ENCODE measurements at regions not wholly inside any gene's neighbourhood (a gene's known extent, or its start where the extent isn't known, plus 50 kb on each side); places are given as distances from the start of the nearest gene placed in this dataset.
A peak's percentile ranks its signal among the peaks of the same experiment; 100 is the strongest.

DNA sequence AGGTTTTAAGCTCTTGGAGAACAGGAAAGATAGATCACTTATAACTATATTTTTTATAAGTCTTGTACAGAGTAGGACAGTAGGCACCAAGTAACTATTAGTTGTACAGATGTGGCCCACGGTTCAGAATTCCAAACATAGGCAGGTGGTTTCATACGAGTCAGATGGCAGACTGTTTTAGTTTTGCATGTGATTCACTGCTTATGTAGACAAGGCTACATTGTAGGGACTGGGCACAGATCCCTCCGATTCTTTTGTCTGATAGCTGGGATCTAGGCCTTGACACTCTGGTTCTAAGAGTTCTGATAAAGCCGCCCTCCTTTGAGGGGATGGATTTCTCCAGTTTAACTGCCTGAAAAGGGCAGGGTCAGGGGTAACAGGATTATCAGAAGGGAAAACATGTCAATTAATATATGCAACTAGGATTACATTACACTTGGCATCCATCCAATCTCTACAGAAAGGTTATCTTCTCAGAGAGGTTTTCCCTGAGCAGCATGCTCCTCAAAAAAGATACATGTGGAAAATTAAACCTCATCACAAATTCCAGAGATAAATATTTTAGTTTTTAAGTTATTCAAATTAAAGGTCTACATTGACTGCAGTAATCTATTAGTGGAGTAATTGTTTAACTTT, 87.8 kb downstream of the SPRY1 start:
- DNase-seq (peak; percentile 12 to 21), FAIRE-seq (no peak)
- 38 to 69% (median 48%) methylated on average over 4 of the region's 4 CpGs for WGBS, 3 donors

DNA sequence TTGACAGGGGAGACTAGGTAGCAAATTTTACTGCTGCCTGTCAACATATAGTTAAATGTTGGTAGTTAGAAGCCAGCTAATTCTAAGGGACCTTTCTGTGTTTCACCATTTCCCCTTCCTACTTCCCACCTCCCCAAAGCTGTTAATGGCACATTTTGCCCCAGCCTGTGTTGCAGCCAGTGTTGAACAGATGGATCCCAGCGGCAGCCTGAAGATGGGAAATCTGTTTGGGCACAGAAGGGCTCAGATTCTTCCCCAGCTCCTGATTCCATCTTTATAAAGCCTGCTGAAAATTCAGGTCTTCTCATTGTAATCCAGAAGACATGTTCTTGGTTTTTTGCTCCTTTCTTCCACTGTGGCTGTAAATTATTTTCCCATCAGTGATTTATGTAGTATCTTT, 89.0 kb downstream of the SPRY1 start:
- H3K9me3 ChIP-seq (ENCODE audit: control insufficient read depth in 2 of 2, insufficient read depth in 1 of 2, low read depth in 1 of 2, low read length in 1 of 2): no peaks in the 10 kb centered on the region
- no peak overlapping the region for H3K27ac ChIP-seq (ENCODE audit: low read depth in 1 of 3, low read length in 2 of 3)
- no peaks in the 10 kb centered on the region for H3K27me3 ChIP-seq (ENCODE audit: control insufficient read depth in 3 of 3, insufficient read depth in 3 of 3, low read length in 3 of 3)
- peaks cover 0 to 6% (median 0%) of the 10 kb centered on the region in 3 donors for H3K4me1 ChIP-seq (ENCODE audit: control insufficient read depth in 3 of 3, insufficient read depth in 2 of 3, low read depth in 1 of 3, low read length in 2 of 3)
- 81 to 93% (median 86%) methylated on average over 1 of the region's 1 CpG for WGBS, 3 donors
- H3K36me3 ChIP-seq (ENCODE audit: control insufficient read depth in 3 of 3, insufficient read depth in 2 of 3, low read depth in 1 of 3, low read length in 3 of 3): no peaks in the 10 kb centered on the region
- DNase-seq: no peak
- H3K4me3 ChIP-seq (ENCODE audit: low read depth in 1 of 3, low read length in 3 of 3): no peak overlapping the region
- no peak for FAIRE-seq

More for the DNA sequence above, 87.8 kb downstream of the SPRY1 start:
- H3K36me3 ChIP-seq (ENCODE audit: control insufficient read depth in 3 of 3, insufficient read depth in 2 of 3, low read depth in 1 of 3, low read length in 3 of 3): no peaks in the 10 kb centered on the region
- H3K27ac ChIP-seq (ENCODE audit: low read depth in 1 of 3, low read length in 2 of 3): no peak overlapping the region
- H3K27me3 ChIP-seq (ENCODE audit: control insufficient read depth in 3 of 3, insufficient read depth in 3 of 3, low read length in 3 of 3): no peaks in the 10 kb centered on the region
- peaks cover 0 to 14% (median 2%) of the 10 kb centered on the region in 3 donors for H3K4me1 ChIP-seq (ENCODE audit: control insufficient read depth in 3 of 3, insufficient read depth in 2 of 3, low read depth in 1 of 3, low read length in 2 of 3)
- H3K9me3 ChIP-seq (ENCODE audit: control insufficient read depth in 2 of 2, insufficient read depth in 1 of 2, low read depth in 1 of 2, low read length in 1 of 2): no peaks in the 10 kb centered on the region
- no peak overlapping the region for H3K4me3 ChIP-seq (ENCODE audit: low read depth in 1 of 3, low read length in 3 of 3)

DNA sequence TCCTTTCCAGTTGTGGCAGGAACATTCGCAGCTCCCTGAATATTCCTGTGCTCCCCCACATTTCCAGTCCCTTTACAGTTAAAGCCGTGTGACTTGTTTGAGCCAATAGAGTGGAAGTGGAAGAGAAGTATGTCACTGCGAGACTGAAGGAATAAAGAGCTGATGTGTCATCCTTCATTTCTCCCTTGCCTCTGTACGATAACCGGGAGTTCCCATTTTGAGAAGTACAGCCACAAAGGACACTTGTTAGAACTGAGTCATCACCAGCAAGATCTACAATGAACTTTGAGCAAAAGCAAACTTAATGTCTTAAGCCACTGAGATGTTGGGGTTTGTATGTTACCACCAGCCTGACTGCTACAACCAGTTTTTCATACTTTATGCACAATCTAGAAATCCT, 92.3 kb downstream of the SPRY1 start:
- peak overlapping the region in 1 of 3 donors; percentile 22 for H3K27ac ChIP-seq (ENCODE audit: low read depth in 1 of 3, low read length in 2 of 3)
- no peaks in the 10 kb centered on the region for H3K27me3 ChIP-seq (ENCODE audit: control insufficient read depth in 3 of 3, insufficient read depth in 3 of 3, low read length in 3 of 3)
- WGBS, 3 donors: 39 to 52% (median 44%) methylated on average over 5 of the region's 5 CpGs
- H3K4me1 ChIP-seq (ENCODE audit: control insufficient read depth in 3 of 3, insufficient read depth in 2 of 3, low read depth in 1 of 3, low read length in 2 of 3): peaks cover 0 to 2% (median 0%) of the 10 kb centered on the region in 3 donors
- DNase-seq (peak; percentile 59 to 65), FAIRE-seq (no peak)
- H3K9me3 ChIP-seq (ENCODE audit: control insufficient read depth in 2 of 2, insufficient read depth in 1 of 2, low read depth in 1 of 2, low read length in 1 of 2): no peaks in the 10 kb centered on the region
- H3K36me3 ChIP-seq (ENCODE audit: control insufficient read depth in 3 of 3, insufficient read depth in 2 of 3, low read depth in 1 of 3, low read length in 3 of 3): no peaks in the 10 kb centered on the region
- no peak overlapping the region for H3K4me3 ChIP-seq (ENCODE audit: low read depth in 1 of 3, low read length in 3 of 3)

DNA sequence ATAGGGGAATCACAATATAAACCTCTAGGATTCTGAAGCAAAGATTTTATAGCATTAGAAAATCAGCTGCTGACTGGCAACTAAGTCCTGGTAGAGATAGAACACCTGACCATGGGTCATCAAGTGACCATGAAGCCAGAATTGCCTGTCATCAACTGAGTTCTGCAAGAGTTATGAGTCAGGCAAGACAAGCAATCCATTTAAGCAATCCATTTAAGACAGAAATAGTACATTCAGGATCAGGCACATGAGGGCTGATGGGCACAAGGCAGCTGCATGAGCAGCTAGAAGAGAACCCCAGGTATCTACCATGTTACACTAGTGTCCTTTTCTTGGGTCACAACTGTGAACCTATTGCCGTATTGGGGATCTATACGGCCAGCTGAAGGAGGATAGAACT, 98.9 kb downstream of the SPRY1 start:
- H3K27ac ChIP-seq (ENCODE audit: low read depth in 1 of 3, low read length in 2 of 3): peak overlapping the region in 1 of 3 donors; percentile 68
- no peaks in the 10 kb centered on the region for H3K36me3 ChIP-seq (ENCODE audit: control insufficient read depth in 3 of 3, insufficient read depth in 2 of 3, low read depth in 1 of 3, low read length in 3 of 3)
- peaks cover 0 to 14% (median 0%) of the 10 kb centered on the region in 3 donors for H3K4me1 ChIP-seq (ENCODE audit: control insufficient read depth in 3 of 3, insufficient read depth in 2 of 3, low read depth in 1 of 3, low read length in 2 of 3)
- peaks cover 0 to 2% of the 10 kb centered on the region in 2 donors for H3K9me3 ChIP-seq (ENCODE audit: control insufficient read depth in 2 of 2, insufficient read depth in 1 of 2, low read depth in 1 of 2, low read length in 1 of 2)
- DNase-seq (peak in 1 of 2 donors; percentile 68), FAIRE-seq (no peak)
- 95% methylated on average over 2 of the region's 2 CpGs for WGBS, 3 donors
- peaks cover 0 to 1% (median 0%) of the 10 kb centered on the region in 3 donors for H3K27me3 ChIP-seq (ENCODE audit: control insufficient read depth in 3 of 3, insufficient read depth in 3 of 3, low read length in 3 of 3)
- no peak overlapping the region for H3K4me3 ChIP-seq (ENCODE audit: low read depth in 1 of 3, low read length in 3 of 3)

DNA sequence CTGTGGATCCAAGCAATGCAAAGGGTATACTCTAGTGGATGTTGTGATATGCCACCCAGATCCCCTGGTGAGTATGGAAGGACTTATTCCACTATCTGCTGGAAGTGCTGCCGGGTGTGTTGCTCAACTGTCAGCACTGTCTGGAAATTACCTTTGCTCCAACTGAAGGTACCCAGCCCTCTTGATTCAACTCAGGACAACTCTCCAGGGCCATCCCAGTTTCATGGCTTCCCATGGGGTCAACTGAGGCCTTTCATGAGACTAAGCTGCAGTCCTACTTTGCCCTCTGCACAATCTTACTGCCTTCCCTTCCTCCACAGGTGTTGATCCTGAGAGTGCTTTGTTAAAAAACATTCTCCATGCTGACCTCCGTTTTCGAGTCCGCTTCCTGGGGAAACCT, 99.8 kb downstream of the SPRY1 start:
- Histone ChIP-seq H3K27ac (ENCODE audit: low read depth in 1 of 3, low read length in 2 of 3) (peak overlapping the region in 1 of 3 donors; percentile 68), H3K4me3 (ENCODE audit: low read depth in 1 of 3, low read length in 3 of 3) (no peak overlapping the region), H3K4me1 (ENCODE audit: control insufficient read depth in 3 of 3, insufficient read depth in 2 of 3, low read depth in 1 of 3, low read length in 2 of 3) (peaks cover 0 to 14% (median 0%) of the 10 kb centered on the region in 3 donors), H3K36me3 (ENCODE audit: control insufficient read depth in 3 of 3, insufficient read depth in 2 of 3, low read depth in 1 of 3, low read length in 3 of 3) (no peaks in the 10 kb centered on the region), H3K27me3 (ENCODE audit: control insufficient read depth in 3 of 3, insufficient read depth in 3 of 3, low read length in 3 of 3) (peaks cover 0 to 1% (median 0%) of the 10 kb centered on the region in 3 donors), H3K9me3 (ENCODE audit: control insufficient read depth in 2 of 2, insufficient read depth in 1 of 2, low read depth in 1 of 2, low read length in 1 of 2) (peaks cover 0 to 6% of the 10 kb centered on the region in 2 donors)
- FAIRE-seq (no peak), DNase-seq (peak in 1 of 2 donors; percentile 59)
- 81 to 88% (median 85%) methylated on average over 4 of the region's 4 CpGs for WGBS, 3 donors

DNA sequence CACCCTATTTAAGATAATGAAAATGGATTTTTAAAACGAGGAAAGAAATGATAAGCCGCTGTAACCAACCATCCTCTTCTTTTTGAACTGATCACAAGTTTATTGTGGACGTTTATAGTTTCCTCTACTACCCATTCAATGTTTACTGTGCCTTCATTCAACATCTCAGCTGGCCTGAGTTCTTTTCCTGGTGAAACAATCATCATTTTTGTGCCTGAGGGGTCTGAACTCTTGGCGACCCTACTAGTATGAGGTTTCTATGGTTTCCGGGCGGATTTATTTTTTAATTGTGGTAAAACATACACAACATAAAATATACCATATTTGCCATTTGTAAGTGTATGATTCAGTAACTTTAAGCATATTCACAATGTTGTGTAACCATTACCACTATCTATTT, 100.7 kb downstream of the SPRY1 start:
- FAIRE-seq (no peak), DNase-seq (no peak)
- H3K4me3 ChIP-seq (ENCODE audit: low read depth in 1 of 3, low read length in 3 of 3): no peak overlapping the region
- H3K9me3 ChIP-seq (ENCODE audit: control insufficient read depth in 2 of 2, insufficient read depth in 1 of 2, low read depth in 1 of 2, low read length in 1 of 2): peaks cover 0 to 6% of the 10 kb centered on the region in 2 donors
- H3K36me3 ChIP-seq (ENCODE audit: control insufficient read depth in 3 of 3, insufficient read depth in 2 of 3, low read depth in 1 of 3, low read length in 3 of 3): no peaks in the 10 kb centered on the region
- H3K27me3 ChIP-seq (ENCODE audit: control insufficient read depth in 3 of 3, insufficient read depth in 3 of 3, low read length in 3 of 3): peaks cover 0 to 1% (median 0%) of the 10 kb centered on the region in 3 donors
- peaks cover 0 to 14% (median 0%) of the 10 kb centered on the region in 3 donors for H3K4me1 ChIP-seq (ENCODE audit: control insufficient read depth in 3 of 3, insufficient read depth in 2 of 3, low read depth in 1 of 3, low read length in 2 of 3)
- H3K27ac ChIP-seq (ENCODE audit: low read depth in 1 of 3, low read length in 2 of 3): no peak overlapping the region
- WGBS, 3 donors: 76 to 79% (median 77%) methylated on average over 6 of the region's 6 CpGs

DNA sequence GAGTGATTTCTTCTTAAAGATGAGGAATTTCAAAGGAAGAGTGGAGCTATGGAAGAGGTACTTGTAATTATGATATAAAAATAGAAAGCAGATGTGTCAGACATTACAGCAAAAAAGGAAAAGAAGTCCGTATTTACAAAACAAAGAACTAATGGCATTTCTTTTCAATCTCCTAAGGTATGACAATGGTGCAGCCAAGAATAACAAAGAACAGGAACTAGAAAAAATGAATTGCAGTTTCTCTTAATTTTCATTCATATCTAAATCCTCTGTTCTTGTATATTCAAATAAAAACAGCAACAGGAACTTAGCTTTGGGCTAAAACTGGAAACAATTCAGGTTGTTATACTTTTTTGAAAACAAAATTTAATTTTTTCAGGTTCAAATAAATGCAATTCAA, 105.1 kb downstream of the SPRY1 start:
- no peak for DNase-seq
- Histone ChIP-seq H3K4me1 (ENCODE audit: control insufficient read depth in 3 of 3, insufficient read depth in 2 of 3, low read depth in 1 of 3, low read length in 2 of 3) (peaks cover 0 to 16% (median 0%) of the 10 kb centered on the region in 3 donors), H3K9me3 (ENCODE audit: control insufficient read depth in 2 of 2, insufficient read depth in 1 of 2, low read depth in 1 of 2, low read length in 1 of 2) (peaks cover 0 to 6% of the 10 kb centered on the region in 2 donors), H3K27ac (ENCODE audit: low read depth in 1 of 3, low read length in 2 of 3) (no peak overlapping the region), H3K36me3 (ENCODE audit: control insufficient read depth in 3 of 3, insufficient read depth in 2 of 3, low read depth in 1 of 3, low read length in 3 of 3) (no peaks in the 10 kb centered on the region), H3K27me3 (ENCODE audit: control insufficient read depth in 3 of 3, insufficient read depth in 3 of 3, low read length in 3 of 3) (no peaks in the 10 kb centered on the region), H3K4me3 (ENCODE audit: low read depth in 1 of 3, low read length in 3 of 3) (no peak overlapping the region)
- no peak for FAIRE-seq
- WGBS, 3 donors: 80 to 97% (median 84%) methylated on average over 1 of the region's 1 CpG

DNA sequence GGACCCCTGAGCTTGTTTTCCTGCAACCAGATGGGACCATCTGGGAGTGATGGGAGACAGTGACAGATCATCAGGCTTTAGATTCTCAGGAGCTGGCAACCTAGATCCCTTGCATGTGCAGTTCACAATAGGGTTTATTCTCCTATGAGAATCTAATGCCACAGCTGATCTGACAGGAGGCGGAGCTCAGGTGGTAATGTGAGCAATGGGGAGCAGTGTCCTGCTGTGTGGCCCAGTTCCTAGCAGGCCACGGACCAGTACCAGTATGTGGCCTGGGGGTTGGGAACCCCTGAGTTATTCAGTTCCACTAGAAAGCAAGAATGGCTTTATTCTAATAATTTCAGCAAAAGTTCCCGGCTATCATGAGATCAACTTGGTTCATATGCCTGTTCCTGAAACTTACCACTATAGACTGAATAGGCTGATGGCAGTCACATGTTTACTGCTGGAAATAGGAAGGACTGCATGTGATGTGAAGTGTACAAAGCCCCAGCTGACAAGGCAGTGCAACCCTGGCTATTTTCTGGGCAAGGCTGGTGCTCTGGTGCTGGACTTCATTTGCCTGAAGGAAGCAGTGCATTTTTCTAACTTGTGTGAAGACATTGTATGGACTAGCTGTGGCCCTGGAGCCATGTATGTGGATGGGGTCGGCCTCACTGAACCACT, 107.2 kb downstream of the SPRY1 start:
- Histone ChIP-seq H3K27ac (ENCODE audit: low read depth in 1 of 3, low read length in 2 of 3) (no peak overlapping the region), H3K4me3 (ENCODE audit: low read depth in 1 of 3, low read length in 3 of 3) (no peak overlapping the region), H3K27me3 (ENCODE audit: control insufficient read depth in 3 of 3, insufficient read depth in 3 of 3, low read length in 3 of 3) (no peaks in the 10 kb centered on the region), H3K9me3 (ENCODE audit: control insufficient read depth in 2 of 2, insufficient read depth in 1 of 2, low read depth in 1 of 2, low read length in 1 of 2) (peaks cover 0 to 6% of the 10 kb centered on the region in 2 donors), H3K36me3 (ENCODE audit: control insufficient read depth in 3 of 3, insufficient read depth in 2 of 3, low read depth in 1 of 3, low read length in 3 of 3) (no peaks in the 10 kb centered on the region), H3K4me1 (ENCODE audit: control insufficient read depth in 3 of 3, insufficient read depth in 2 of 3, low read depth in 1 of 3, low read length in 2 of 3) (peaks cover 0 to 20% (median 0%) of the 10 kb centered on the region in 3 donors)
- FAIRE-seq (no peak), DNase-seq (peak in 1 of 2 donors; percentile 29)
- 70 to 96% (median 85%) methylated on average over 4 of the region's 4 CpGs for whole genome bisulfite sequencing, 3 donors

Data from small intestine (tissue), 7 donors.